GM18505 (cell line): ENCODE measurements at regions not wholly inside any gene's neighbourhood (a gene's known extent, or its start where the extent isn't known, plus 50 kb on each side); places are given as distances from the start of the nearest gene placed in this dataset.

Experiments
- ATAC-seq: cut with Tn5 transposase; IDR thresholded peaks from one replicate; pipeline ENCODE4 v1.9.1; 2021; ENCODE audit not compliant: unreplicated experiment
- POLR2A ChIP-seq: IDR thresholded peaks from 4 replicates; pipeline ENCODE4 v1.6.1; 2011; ENCODE audit warnings: borderline replicate concordance; ENCODE audit not compliant: insufficient read depth, insufficient read length; ENCODE audit errors: extremely low read depth

- ATAC-seq: no peak
Measured at GRCh38 chr2:12382366-12382765, 334.4 kb upstream of the TRIB2 start.

GRCh38 chr2:12389344-12390045 is 327.2 kb upstream of the TRIB2 start:
- no peak for ATAC-seq
- no peak for TF ChIP-seq POLR2A

More at GRCh38 chr2:12382366-12382765, 334.4 kb upstream of the TRIB2 start:
- TF ChIP-seq POLR2A: no peak

GRCh38 chr2:12391116-12391515 is 325.6 kb upstream of the TRIB2 start:
- ATAC-seq: no peak
- TF ChIP-seq POLR2A: no peak

- no peak for ATAC-seq
- no peak for TF ChIP-seq POLR2A
Measured at GRCh38 chr2:12396699-12397098, 320.0 kb upstream of the TRIB2 start.

- no peak for TF ChIP-seq POLR2A
- ATAC-seq: no peak
Measured at GRCh38 chr2:12397854-12398253, 318.9 kb upstream of the TRIB2 start.

- ATAC-seq: no peak
- TF ChIP-seq POLR2A: no peak
Measured at GRCh38 chr2:12399240-12399639, 317.5 kb upstream of the TRIB2 start.

- TF ChIP-seq POLR2A: no peak
- ATAC-seq: no peak
Measured at GRCh38 chr2:12400543-12400942, 316.2 kb upstream of the TRIB2 start.

- TF ChIP-seq POLR2A: no peak
- no peak for ATAC-seq
Measured at GRCh38 chr2:12402440-12403139, 314.1 kb upstream of the TRIB2 start.

- TF ChIP-seq POLR2A: no peak
- no peak for ATAC-seq
Measured at GRCh38 chr2:12404497-12404896, 312.2 kb upstream of the TRIB2 start.

- TF ChIP-seq POLR2A: no peak
- no peak for ATAC-seq
Measured at GRCh38 chr2:12407160-12407559, 309.6 kb upstream of the TRIB2 start.

GRCh38 chr2:12412898-12413305 is 303.8 kb upstream of the TRIB2 start:
- ATAC-seq: peak; percentile 97

GRCh38 chr2:12415536-12415935 is 301.2 kb upstream of the TRIB2 start:
- ATAC-seq: no peak
- TF ChIP-seq POLR2A: no peak

More at GRCh38 chr2:12412898-12413305, 303.8 kb upstream of the TRIB2 start:
- TF ChIP-seq POLR2A: no peak

GRCh38 chr2:12416600-12416999 is 300.1 kb upstream of the TRIB2 start:
- ATAC-seq: no peak
- no peak for TF ChIP-seq POLR2A

GRCh38 chr2:12417786-12418185 is 298.9 kb upstream of the TRIB2 start:
- no peak for TF ChIP-seq POLR2A
- no peak for ATAC-seq
